CD14-positive monocyte (primary cell): ENCODE measurements at regions not wholly inside any gene's neighbourhood (a gene's known extent, or its start where the extent isn't known, plus 50 kb on each side); places are given as distances from the start of the nearest gene placed in this dataset.

Experiments
- DNase-seq, 3 donors: peaks; one replicate each; pipeline ENCODE4 v3.0.0-alpha.2; 2011 to 2022
- H2AFZ ChIP-seq: 2 replicates; pipeline ENCODE4 v1.6.0; 2012; ENCODE audit warnings: mild to moderate bottlenecking, low read depth, low read length, inconsistent platforms; ENCODE audit not compliant: insufficient read depth, poor library complexity, severe bottlenecking
- H3K27ac ChIP-seq, 2 donors: 1 replicate in 1 of 2; 2 replicates in 1 of 2; pipeline ENCODE4 v1.5.1; 2012 to 2013; ENCODE audit warnings: low read length in 2 of 2, control low read depth in 1 of 2, inconsistent platforms in 1 of 2, low read depth in 1 of 2, mild to moderate bottlenecking in 1 of 2
- H3K27me3 ChIP-seq, 2 donors: one replicate each; pipeline versions ENCODE4 v1.6.0 to v1.6.1; 2011 to 2013; ENCODE audit warnings: low read length in 2 of 2; ENCODE audit not compliant: control insufficient read depth in 2 of 2, insufficient read depth in 2 of 2
- H3K36me3 ChIP-seq, 2 donors: replicated peaks in 1 of 2; 1 replicate in 1 of 2; 2 replicates in 1 of 2; pipeline versions ENCODE4 v1.5.1 to v1.6.1; 2012 to 2013; ENCODE audit warnings: low read length in 2 of 2, control low read depth in 1 of 2, inconsistent platforms in 1 of 2, mild to moderate bottlenecking in 1 of 2; ENCODE audit not compliant: insufficient read depth in 2 of 2, control insufficient read depth in 1 of 2
- H3K4me1 ChIP-seq, 2 donors: 1 replicate in 1 of 2; 2 replicates in 1 of 2; pipeline versions ENCODE4 v1.5.1 to v1.6.1; 2012 to 2013; ENCODE audit warnings: low read length in 2 of 2, control low read depth in 1 of 2, inconsistent platforms in 1 of 2, mild to moderate bottlenecking in 1 of 2, moderate library complexity in 1 of 2; ENCODE audit not compliant: insufficient read depth in 2 of 2, control insufficient read depth in 1 of 2
- H3K4me2 ChIP-seq: replicated peaks from 2 replicates; pipeline ENCODE3; 2012; ENCODE audit warnings: low read length, moderate library complexity, mild to moderate bottlenecking; ENCODE audit not compliant: poor library complexity, severe bottlenecking; ENCODE audit errors: extremely low read depth
- H3K4me3 ChIP-seq, 3 experiments: fragments of 200-600 bp in 1 of 3; sonication (generic) in 1 of 3; replicated peaks in 1 of 3; 1 replicate in 2 of 3; 2 replicates in 1 of 3; pipeline ENCODE4 v1.5.1; 2011 to 2013; ENCODE audit warnings: low read length in 3 of 3, mild to moderate bottlenecking in 3 of 3, control low read depth in 2 of 3, low read depth in 2 of 3, inconsistent platforms in 1 of 3, moderate library complexity in 1 of 3
- H3K79me2 ChIP-seq: 2 replicates; pipeline ENCODE4 v1.6.0; 2012; ENCODE audit warnings: mild to moderate bottlenecking, control low read depth, inconsistent platforms, low read length, moderate library complexity; ENCODE audit not compliant: insufficient read depth
- H3K9ac ChIP-seq: 2 replicates; pipeline ENCODE4 v1.6.0; 2017; ENCODE audit warnings: low read length, mild to moderate bottlenecking; ENCODE audit not compliant: insufficient read depth, poor library complexity, severe bottlenecking
- H3K9me3 ChIP-seq, 2 donors: replicated peaks in 1 of 2; 1 replicate in 1 of 2; 2 replicates in 1 of 2; pipeline versions ENCODE4 v1.5.1 to v1.6.1; 2012 to 2013; ENCODE audit warnings: low read length in 2 of 2, control low read depth in 1 of 2; ENCODE audit not compliant: control insufficient read depth in 1 of 2, insufficient read depth in 1 of 2
- H4K20me1 ChIP-seq: 2 replicates; pipeline ENCODE4 v1.6.0; 2012; ENCODE audit warnings: mild to moderate bottlenecking, low read length, control low read depth, moderate library complexity; ENCODE audit not compliant: insufficient read depth
- H3K27ac Mint-ChIP-seq, 7 donors: one replicate each; pipeline ENCODE4 v1.8.0; 2020; ENCODE audit warnings: mild to moderate bottlenecking in 7 of 7, mixed read lengths in 7 of 7, moderate library complexity in 6 of 7, inconsistent platforms in 2 of 7
- H3K27me3 Mint-ChIP-seq, 3 donors: one replicate each; pipeline ENCODE4 v1.8.0; 2021 to 2022; ENCODE audit warnings: low read depth in 3 of 3, mild to moderate bottlenecking in 3 of 3, mixed read lengths in 3 of 3, moderate library complexity in 3 of 3, inconsistent platforms in 1 of 3
- H3K36me3 Mint-ChIP-seq, 2 donors: one replicate each; pipeline ENCODE4 v1.8.0; 2020; ENCODE audit warnings: mixed read lengths in 2 of 2, inconsistent platforms in 1 of 2, mild to moderate bottlenecking in 1 of 2
- H3K4me1 Mint-ChIP-seq: one replicate; pipeline ENCODE4 v1.8.0; 2020; ENCODE audit warnings: mild to moderate bottlenecking, mixed read lengths
- H3K4me3 Mint-ChIP-seq, 2 donors: one replicate each; pipeline ENCODE4 v1.8.0; 2020; ENCODE audit warnings: mild to moderate bottlenecking in 2 of 2, mixed read lengths in 2 of 2, moderate library complexity in 1 of 2
- H3K9me3 Mint-ChIP-seq, 7 donors: one replicate each; pipeline ENCODE4 v1.8.0; 2020 to 2022; ENCODE audit warnings: mixed read lengths in 7 of 7, mild to moderate bottlenecking in 6 of 7, moderate library complexity in 6 of 7, inconsistent platforms in 2 of 7
- WGBS: methylation state at CpG from one replicate; pipeline ENCODE4 v1.1.5; 2013; ENCODE audit warnings: missing lambda C conversion rate; ENCODE audit not compliant: insufficient coverage; 5-methylcytosine and 5-hydroxymethylcytosine counted together
- intact Hi-C, 2 donors: fragments of 100-400 bp; cut with micrococcal nuclease; formaldehyde crosslinking; loops; one replicate each; pipeline versions ENCODE4 v1.15.0 to v1.15.1; 2023
- TF ChIP-seq, protein P1 (sequence below): fragments of 200-600 bp; IDR thresholded peaks from one replicate; pipeline ENCODE4 v1.8.0; 2022; ENCODE audit warnings: antibody characterized with exemption, mild to moderate bottlenecking

DNA sequence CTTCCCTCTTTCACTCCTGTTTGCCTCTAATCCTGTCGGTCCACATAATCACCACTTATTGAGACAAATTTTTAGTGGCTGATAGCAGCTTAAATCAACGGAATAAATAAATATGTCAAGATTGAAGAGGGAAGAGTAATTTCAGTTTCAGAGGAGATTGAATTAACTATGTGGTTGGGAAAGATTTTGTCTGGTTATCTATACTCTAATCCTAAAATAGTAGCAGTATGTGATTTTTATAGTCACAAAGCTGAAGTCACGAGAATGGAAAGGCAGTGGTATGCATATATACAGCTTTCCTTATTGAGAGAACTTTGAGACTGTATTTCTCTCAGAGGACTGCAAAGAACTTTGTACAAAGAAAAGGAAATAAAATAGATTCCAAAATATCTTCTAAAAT lies 493.3 kb downstream of the FAT4 start:
- H3K27me3 Mint-ChIP-seq: peaks cover 0 to 3% (median 0%) of the 10 kb centered on the region in 3 donors
- Histone ChIP-seq H3K9ac (no peak overlapping the region), H2AFZ (no peak overlapping the region), H3K27me3 (no peaks in the 10 kb centered on the region), H3K4me1 (no peaks in the 10 kb centered on the region), H3K9me3 (no peaks in the 10 kb centered on the region), H3K4me2 (no peak overlapping the region), H3K27ac (no peak overlapping the region), H3K4me3 (no peak overlapping the region), H3K79me2 (no peaks in the 10 kb centered on the region), H3K36me3 (no peaks in the 10 kb centered on the region), H4K20me1 (no peaks in the 10 kb centered on the region)
- WGBS: no CpG with 5 or more reads among the region's 3 CpGs
- TF ChIP-seq, protein P1, sequence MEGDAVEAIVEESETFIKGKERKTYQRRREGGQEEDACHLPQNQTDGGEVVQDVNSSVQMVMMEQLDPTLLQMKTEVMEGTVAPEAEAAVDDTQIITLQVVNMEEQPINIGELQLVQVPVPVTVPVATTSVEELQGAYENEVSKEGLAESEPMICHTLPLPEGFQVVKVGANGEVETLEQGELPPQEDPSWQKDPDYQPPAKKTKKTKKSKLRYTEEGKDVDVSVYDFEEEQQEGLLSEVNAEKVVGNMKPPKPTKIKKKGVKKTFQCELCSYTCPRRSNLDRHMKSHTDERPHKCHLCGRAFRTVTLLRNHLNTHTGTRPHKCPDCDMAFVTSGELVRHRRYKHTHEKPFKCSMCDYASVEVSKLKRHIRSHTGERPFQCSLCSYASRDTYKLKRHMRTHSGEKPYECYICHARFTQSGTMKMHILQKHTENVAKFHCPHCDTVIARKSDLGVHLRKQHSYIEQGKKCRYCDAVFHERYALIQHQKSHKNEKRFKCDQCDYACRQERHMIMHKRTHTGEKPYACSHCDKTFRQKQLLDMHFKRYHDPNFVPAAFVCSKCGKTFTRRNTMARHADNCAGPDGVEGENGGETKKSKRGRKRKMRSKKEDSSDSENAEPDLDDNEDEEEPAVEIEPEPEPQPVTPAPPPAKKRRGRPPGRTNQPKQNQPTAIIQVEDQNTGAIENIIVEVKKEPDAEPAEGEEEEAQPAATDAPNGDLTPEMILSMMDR: no peak
- peaks cover 0 to 6% (median 2%) of the 10 kb centered on the region in 7 donors for H3K9me3 Mint-ChIP-seq
- no peaks in the 10 kb centered on the region for H3K4me1 Mint-ChIP-seq
- no peak overlapping the region for H3K4me3 Mint-ChIP-seq
- H3K36me3 Mint-ChIP-seq: no peaks in the 10 kb centered on the region
- no peak for DNase-seq
- H3K27ac Mint-ChIP-seq: no peak overlapping the region
- intact Hi-C loops: no loop called here

DNA sequence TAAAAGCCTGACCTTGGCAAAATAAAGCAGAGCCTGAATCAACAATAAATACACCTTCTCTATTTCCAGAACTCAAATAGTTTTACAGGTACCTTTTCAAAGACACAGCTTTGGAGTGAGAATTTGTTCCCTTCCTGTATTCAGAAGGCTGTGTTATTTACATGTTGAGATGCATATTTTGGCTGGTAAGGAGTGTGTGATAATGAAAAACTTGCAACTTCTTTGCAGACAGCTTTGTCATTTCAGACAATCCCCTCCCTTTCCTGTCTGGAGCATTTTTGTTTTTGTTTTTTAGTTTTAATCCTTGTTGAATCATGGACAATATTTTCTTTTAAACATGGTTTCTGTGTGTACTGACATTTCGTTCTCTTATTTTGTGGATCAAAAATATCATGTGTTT lies 493.8 kb downstream of the FAT4 start:
- DNase-seq: no peak
- Histone ChIP-seq H3K27ac (no peak overlapping the region), H3K36me3 (no peaks in the 10 kb centered on the region), H3K4me2 (no peak overlapping the region), H3K9me3 (no peaks in the 10 kb centered on the region), H3K79me2 (no peaks in the 10 kb centered on the region), H3K4me3 (no peak overlapping the region), H2AFZ (no peak overlapping the region), H3K27me3 (no peaks in the 10 kb centered on the region), H4K20me1 (no peaks in the 10 kb centered on the region), H3K9ac (no peak overlapping the region), H3K4me1 (no peaks in the 10 kb centered on the region)
- peaks cover 0 to 3% (median 0%) of the 10 kb centered on the region in 3 donors for H3K27me3 Mint-ChIP-seq
- H3K36me3 Mint-ChIP-seq: no peaks in the 10 kb centered on the region
- H3K27ac Mint-ChIP-seq: no peak overlapping the region
- no peaks in the 10 kb centered on the region for H3K4me1 Mint-ChIP-seq
- TF ChIP-seq, protein P1: no peak
- WGBS: no CpG with 5 or more reads among the region's 1 CpG
- H3K9me3 Mint-ChIP-seq: peaks cover 0 to 3% (median 2%) of the 10 kb centered on the region in 7 donors
- no peak overlapping the region for H3K4me3 Mint-ChIP-seq
- intact Hi-C loops: no loop called here
